WTC11 (cell line): ENCODE measurements at regions not wholly inside any gene's neighbourhood (a gene's known extent, or its start where the extent isn't known, plus 50 kb on each side); places are given as distances from the start of the nearest gene placed in this dataset.

Source experiments
- ATAC-seq: fragments of 200-7000 bp; cut with Tn5 transposase; 2 replicates; pipeline ENCODE4 v1.10.0; 2021; ENCODE audit warnings: mild to moderate bottlenecking, moderate library complexity
- CTCF ChIA-PET: fragments of 300-600 bp; sonication (Branson Sonifier 250); formaldehyde crosslinking; loops from one replicate; lab custom pipeline; 2021; ENCODE audit warnings: antibody characterized with exemption; lab: Charles Lee
- POLR2A ChIA-PET: fragments of 350-600 bp; sonication (Branson Sonifier 250); formaldehyde crosslinking; loops from one replicate; lab custom pipeline; 2021; ENCODE audit warnings: antibody characterized with exemption; lab: Charles Lee
- DNase-seq: peaks from one replicate; pipeline ENCODE4 v3.0.0; 2021; ENCODE audit warnings: low spot score
- H3K27ac Mint-ChIP-seq: 2 replicates; pipeline ENCODE4 v1.8.0; 2021; ENCODE audit warnings: mixed read lengths
- H3K27me3 Mint-ChIP-seq: 2 replicates; pipeline ENCODE4 v1.8.0; 2021; ENCODE audit warnings: low read depth, mild to moderate bottlenecking, moderate library complexity, mixed read lengths
- H3K36me3 Mint-ChIP-seq: 2 replicates; pipeline ENCODE4 v1.8.0; 2021; ENCODE audit warnings: mixed read lengths
- H3K4me1 Mint-ChIP-seq: 2 replicates; pipeline ENCODE4 v1.8.0; 2022; ENCODE audit warnings: mixed read lengths
- H3K4me3 Mint-ChIP-seq: 2 replicates; pipeline ENCODE4 v1.8.0; 2021; ENCODE audit warnings: mild to moderate bottlenecking, moderate library complexity, mixed read lengths
- H3K9me3 Mint-ChIP-seq: 2 replicates; pipeline ENCODE4 v1.8.0; 2021; ENCODE audit warnings: mixed read lengths
- ELF4 ChIP-seq: sonication (generic); formaldehyde crosslinking; IDR thresholded peaks from 2 replicates; pipeline ENCODE4 v1.8.1; 2022; ENCODE audit warnings: low read depth, mild to moderate bottlenecking, moderate library complexity, missing genetic modification reagents
- FOXJ3 ChIP-seq: sonication (generic); formaldehyde crosslinking; IDR thresholded peaks from 2 replicates; pipeline ENCODE4 v1.9.0; 2021; ENCODE audit warnings: missing genetic modification reagents, mild to moderate bottlenecking, borderline replicate concordance
- FOXP1 ChIP-seq: sonication (generic); formaldehyde crosslinking; IDR thresholded peaks from 2 replicates; pipeline ENCODE4 v1.8.0; 2022; ENCODE audit warnings: missing genetic modification reagents, mild to moderate bottlenecking, moderate library complexity, borderline replicate concordance
- NR2C2 ChIP-seq: sonication (generic); formaldehyde crosslinking; IDR thresholded peaks from 2 replicates; pipeline ENCODE4 v1.8.0; 2022; ENCODE audit warnings: mild to moderate bottlenecking, missing genetic modification reagents
- RORB ChIP-seq: fragments of 250-450 bp; sonication (Bioruptor Pico); IDR thresholded peaks from 2 replicates; pipeline ENCODE4 v1.9.0; 2021; ENCODE audit warnings: mild to moderate bottlenecking
- ZNF121 ChIP-seq: sonication (generic); formaldehyde crosslinking; IDR thresholded peaks from 2 replicates; pipeline ENCODE4 v1.8.0; 2023; ENCODE audit warnings: missing genetic modification reagents
- ZNF219 ChIP-seq: sonication (generic); formaldehyde crosslinking; IDR thresholded peaks from 2 replicates; pipeline ENCODE4 v1.8.0; 2023; ENCODE audit warnings: missing genetic modification reagents, mild to moderate bottlenecking, borderline replicate concordance
- ZNF263 ChIP-seq: sonication (generic); formaldehyde crosslinking; IDR thresholded peaks from 2 replicates; pipeline ENCODE4 v1.8.1; 2022; ENCODE audit warnings: low read depth, mild to moderate bottlenecking, moderate library complexity, missing genetic modification reagents
- ZNF396 ChIP-seq: fragments of 250-450 bp; sonication (Bioruptor Pico); IDR thresholded peaks from 2 replicates; pipeline ENCODE4 v1.8.0; 2021; ENCODE audit warnings: mild to moderate bottlenecking, moderate library complexity, borderline replicate concordance
- ZNF671 ChIP-seq: fragments of 250-450 bp; sonication (Bioruptor Pico); IDR thresholded peaks from 2 replicates; pipeline ENCODE4 v1.8.0; 2021; ENCODE audit warnings: mild to moderate bottlenecking
- TF ChIP-seq, protein P1 (sequence below): fragments of 250-450 bp; sonication (Bioruptor Pico); conservative IDR thresholded peaks from 2 replicates; pipeline ENCODE4 v1.9.0; 2021; ENCODE audit warnings: mild to moderate bottlenecking
- TF ChIP-seq, protein P2 (sequence below): sonication (generic); formaldehyde crosslinking; IDR thresholded peaks from 2 replicates; pipeline ENCODE4 v1.8.0; 2022; ENCODE audit warnings: mild to moderate bottlenecking, missing genetic modification reagents
- TF ChIP-seq, protein P3 (sequence below): sonication (generic); formaldehyde crosslinking; IDR thresholded peaks from 2 replicates; pipeline ENCODE4 v1.8.1; 2023; ENCODE audit warnings: mild to moderate bottlenecking, missing genetic modification reagents
- TF ChIP-seq, protein P4 (sequence below): sonication (generic); formaldehyde crosslinking; IDR thresholded peaks from 2 replicates; pipeline ENCODE4 v1.8.1; 2023; ENCODE audit warnings: mild to moderate bottlenecking, missing genetic modification reagents, borderline replicate concordance
- TF ChIP-seq, protein P5 (sequence below): sonication (generic); formaldehyde crosslinking; IDR thresholded peaks from 2 replicates; pipeline ENCODE4 v1.8.0; 2022; ENCODE audit warnings: mild to moderate bottlenecking, missing genetic modification reagents
- TF ChIP-seq, protein P6 (sequence below): sonication (generic); formaldehyde crosslinking; IDR thresholded peaks from 2 replicates; pipeline ENCODE4 v1.8.0; 2022; ENCODE audit warnings: mild to moderate bottlenecking, missing genetic modification reagents
- TF ChIP-seq, protein P7 (sequence below): sonication (generic); formaldehyde crosslinking; IDR thresholded peaks from 2 replicates; pipeline ENCODE4 v1.8.0; 2022; ENCODE audit warnings: missing genetic modification reagents
- TF ChIP-seq, protein P8 (sequence below): sonication (generic); formaldehyde crosslinking; IDR thresholded peaks from 2 replicates; pipeline ENCODE4 v1.8.1; 2023; ENCODE audit warnings: mild to moderate bottlenecking, missing genetic modification reagents, moderate library complexity

DNA sequence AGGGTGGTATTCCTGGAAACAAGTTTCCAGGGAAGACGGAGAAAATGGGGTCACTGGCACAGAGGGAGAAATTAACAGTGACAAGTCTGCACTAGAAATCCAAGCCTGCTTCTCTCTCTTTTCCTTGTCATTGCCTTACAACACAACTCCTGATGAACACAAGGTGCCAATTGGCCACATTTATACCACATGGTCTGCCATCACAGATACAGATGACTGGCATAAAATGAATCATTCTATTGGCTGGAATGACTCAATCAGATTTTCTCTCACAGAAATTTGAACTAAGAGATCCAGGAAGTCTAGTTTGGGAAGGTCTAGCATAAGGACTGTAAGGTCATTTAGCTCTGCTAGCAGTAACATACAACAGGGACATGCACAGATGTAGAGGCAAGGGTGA is 190.3 kb downstream of the LINC00237 start:
- Mint-ChIP-seq H3K27ac (no peak overlapping the region), H3K4me3 (no peak overlapping the region), H3K9me3 (peaks cover 36% of the 10 kb centered on the region), H3K36me3 (peaks cover 15% of the 10 kb centered on the region), H3K4me1 (no peaks in the 10 kb centered on the region), H3K27me3 (no peaks in the 10 kb centered on the region; the same call in none of the 2 replicates)
- no peak for TF ChIP-seq RORB (CRISPR knock-in tag)
- no peak for TF ChIP-seq ZNF671 (CRISPR knock-in tag)
- no peak for TF ChIP-seq NR2C2 (CRISPR knock-in tag)
- TF ChIP-seq, protein P1, sequence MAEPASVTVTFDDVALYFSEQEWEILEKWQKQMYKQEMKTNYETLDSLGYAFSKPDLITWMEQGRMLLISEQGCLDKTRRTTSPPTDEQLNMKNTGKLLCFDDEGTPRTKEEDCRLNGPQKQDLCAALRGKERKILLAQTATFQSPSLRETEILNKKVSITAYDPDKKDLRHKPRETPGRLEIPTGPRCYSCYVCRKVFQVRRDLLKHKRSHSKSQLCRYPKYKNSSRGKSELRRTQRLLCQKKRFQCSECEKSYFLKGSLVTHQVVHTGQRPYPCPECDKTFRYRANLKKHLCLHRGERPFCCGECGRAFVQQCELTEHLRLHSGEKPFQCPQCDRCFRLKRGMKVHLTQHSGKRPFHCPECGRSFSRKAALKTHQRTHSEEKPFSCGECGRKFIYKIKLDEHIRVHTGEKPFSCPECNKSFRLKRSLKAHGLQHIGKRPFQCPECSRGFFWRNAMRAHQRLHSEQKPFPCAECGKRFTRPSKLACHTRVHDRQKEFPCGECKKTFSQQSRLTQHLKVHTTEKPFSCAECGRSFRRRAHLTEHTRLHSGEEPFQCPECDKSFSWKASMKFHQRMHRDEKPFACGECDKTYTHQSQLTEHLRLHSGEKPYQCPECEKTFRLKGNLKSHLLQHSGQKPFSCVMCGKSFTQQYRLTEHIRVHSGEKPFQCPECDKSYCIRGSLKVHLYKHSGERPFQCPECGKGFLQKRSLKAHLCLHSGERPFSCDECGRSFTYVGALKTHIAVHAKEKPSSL (CRISPR knock-in tag) = no peak
- no peak for TF ChIP-seq ELF4
- TF ChIP-seq ZNF396 (CRISPR knock-in tag) = no peak
- TF ChIP-seq, protein P2, sequence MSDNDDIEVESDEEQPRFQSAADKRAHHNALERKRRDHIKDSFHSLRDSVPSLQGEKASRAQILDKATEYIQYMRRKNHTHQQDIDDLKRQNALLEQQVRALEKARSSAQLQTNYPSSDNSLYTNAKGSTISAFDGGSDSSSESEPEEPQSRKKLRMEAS (CRISPR knock-in tag) = no peak
- TF ChIP-seq, protein P3, sequence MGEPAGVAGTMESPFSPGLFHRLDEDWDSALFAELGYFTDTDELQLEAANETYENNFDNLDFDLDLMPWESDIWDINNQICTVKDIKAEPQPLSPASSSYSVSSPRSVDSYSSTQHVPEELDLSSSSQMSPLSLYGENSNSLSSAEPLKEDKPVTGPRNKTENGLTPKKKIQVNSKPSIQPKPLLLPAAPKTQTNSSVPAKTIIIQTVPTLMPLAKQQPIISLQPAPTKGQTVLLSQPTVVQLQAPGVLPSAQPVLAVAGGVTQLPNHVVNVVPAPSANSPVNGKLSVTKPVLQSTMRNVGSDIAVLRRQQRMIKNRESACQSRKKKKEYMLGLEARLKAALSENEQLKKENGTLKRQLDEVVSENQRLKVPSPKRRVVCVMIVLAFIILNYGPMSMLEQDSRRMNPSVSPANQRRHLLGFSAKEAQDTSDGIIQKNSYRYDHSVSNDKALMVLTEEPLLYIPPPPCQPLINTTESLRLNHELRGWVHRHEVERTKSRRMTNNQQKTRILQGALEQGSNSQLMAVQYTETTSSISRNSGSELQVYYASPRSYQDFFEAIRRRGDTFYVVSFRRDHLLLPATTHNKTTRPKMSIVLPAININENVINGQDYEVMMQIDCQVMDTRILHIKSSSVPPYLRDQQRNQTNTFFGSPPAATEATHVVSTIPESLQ (CRISPR knock-in tag) = no peak
- no peak for TF ChIP-seq ZNF219 (CRISPR knock-in tag)
- no peak for TF ChIP-seq ZNF263 (CRISPR knock-in tag)
- no peak for TF ChIP-seq FOXJ3
- TF ChIP-seq, protein P4, sequence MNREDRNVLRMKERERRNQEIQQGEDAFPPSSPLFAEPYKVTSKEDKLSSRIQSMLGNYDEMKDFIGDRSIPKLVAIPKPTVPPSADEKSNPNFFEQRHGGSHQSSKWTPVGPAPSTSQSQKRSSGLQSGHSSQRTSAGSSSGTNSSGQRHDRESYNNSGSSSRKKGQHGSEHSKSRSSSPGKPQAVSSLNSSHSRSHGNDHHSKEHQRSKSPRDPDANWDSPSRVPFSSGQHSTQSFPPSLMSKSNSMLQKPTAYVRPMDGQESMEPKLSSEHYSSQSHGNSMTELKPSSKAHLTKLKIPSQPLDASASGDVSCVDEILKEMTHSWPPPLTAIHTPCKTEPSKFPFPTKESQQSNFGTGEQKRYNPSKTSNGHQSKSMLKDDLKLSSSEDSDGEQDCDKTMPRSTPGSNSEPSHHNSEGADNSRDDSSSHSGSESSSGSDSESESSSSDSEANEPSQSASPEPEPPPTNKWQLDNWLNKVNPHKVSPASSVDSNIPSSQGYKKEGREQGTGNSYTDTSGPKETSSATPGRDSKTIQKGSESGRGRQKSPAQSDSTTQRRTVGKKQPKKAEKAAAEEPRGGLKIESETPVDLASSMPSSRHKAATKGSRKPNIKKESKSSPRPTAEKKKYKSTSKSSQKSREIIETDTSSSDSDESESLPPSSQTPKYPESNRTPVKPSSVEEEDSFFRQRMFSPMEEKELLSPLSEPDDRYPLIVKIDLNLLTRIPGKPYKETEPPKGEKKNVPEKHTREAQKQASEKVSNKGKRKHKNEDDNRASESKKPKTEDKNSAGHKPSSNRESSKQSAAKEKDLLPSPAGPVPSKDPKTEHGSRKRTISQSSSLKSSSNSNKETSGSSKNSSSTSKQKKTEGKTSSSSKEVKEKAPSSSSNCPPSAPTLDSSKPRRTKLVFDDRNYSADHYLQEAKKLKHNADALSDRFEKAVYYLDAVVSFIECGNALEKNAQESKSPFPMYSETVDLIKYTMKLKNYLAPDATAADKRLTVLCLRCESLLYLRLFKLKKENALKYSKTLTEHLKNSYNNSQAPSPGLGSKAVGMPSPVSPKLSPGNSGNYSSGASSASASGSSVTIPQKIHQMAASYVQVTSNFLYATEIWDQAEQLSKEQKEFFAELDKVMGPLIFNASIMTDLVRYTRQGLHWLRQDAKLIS (CRISPR knock-in tag) = no peak
- TF ChIP-seq, protein P5, sequence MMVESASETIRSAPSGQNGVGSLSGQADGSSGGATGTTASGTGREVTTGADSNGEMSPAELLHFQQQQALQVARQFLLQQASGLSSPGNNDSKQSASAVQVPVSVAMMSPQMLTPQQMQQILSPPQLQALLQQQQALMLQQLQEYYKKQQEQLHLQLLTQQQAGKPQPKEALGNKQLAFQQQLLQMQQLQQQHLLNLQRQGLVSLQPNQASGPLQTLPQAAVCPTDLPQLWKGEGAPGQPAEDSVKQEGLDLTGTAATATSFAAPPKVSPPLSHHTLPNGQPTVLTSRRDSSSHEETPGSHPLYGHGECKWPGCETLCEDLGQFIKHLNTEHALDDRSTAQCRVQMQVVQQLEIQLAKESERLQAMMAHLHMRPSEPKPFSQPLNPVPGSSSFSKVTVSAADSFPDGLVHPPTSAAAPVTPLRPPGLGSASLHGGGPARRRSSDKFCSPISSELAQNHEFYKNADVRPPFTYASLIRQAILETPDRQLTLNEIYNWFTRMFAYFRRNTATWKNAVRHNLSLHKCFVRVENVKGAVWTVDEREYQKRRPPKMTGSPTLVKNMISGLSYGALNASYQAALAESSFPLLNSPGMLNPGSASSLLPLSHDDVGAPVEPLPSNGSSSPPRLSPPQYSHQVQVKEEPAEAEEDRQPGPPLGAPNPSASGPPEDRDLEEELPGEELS (CRISPR knock-in tag) = no peak
- TF ChIP-seq ZNF121 (CRISPR knock-in tag) = no peak
- TF ChIP-seq FOXP1 (CRISPR knock-in tag) = no peak
- CTCF ChIA-PET = no interaction called here
- ATAC-seq (no peak), DNase-seq (no peak)
- POLR2A ChIA-PET = no interaction called here

DNA sequence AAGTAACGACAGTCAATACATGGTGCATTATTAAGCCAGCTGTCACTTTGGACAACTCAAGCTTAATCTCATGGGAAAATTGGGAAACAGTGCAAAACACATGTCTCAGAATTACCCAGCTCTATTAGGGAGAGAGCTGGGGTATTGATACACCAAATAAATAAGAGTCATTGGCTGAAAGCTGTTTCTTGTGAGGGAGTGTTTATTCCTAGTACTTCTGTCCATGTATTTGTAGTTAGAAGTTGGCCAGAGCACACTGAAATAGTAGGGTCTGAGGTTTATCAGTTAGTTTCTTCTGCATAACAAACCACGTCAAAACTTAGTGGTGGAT is 192.0 kb upstream of the RALGAPA2 start:
- ChIA-PET POLR2A (no interaction called here), CTCF (no interaction called here)
- peaks cover 5% of the 10 kb centered on the region; the same call in 1 of the 2 replicates for H3K4me1 Mint-ChIP-seq
- DNase-seq (no peak), ATAC-seq (no peak)
- peaks cover 20% of the 10 kb centered on the region for H3K36me3 Mint-ChIP-seq
- H3K27ac Mint-ChIP-seq = no peak overlapping the region
- no peak overlapping the region for H3K4me3 Mint-ChIP-seq
- TF ChIP-seq, protein P6, sequence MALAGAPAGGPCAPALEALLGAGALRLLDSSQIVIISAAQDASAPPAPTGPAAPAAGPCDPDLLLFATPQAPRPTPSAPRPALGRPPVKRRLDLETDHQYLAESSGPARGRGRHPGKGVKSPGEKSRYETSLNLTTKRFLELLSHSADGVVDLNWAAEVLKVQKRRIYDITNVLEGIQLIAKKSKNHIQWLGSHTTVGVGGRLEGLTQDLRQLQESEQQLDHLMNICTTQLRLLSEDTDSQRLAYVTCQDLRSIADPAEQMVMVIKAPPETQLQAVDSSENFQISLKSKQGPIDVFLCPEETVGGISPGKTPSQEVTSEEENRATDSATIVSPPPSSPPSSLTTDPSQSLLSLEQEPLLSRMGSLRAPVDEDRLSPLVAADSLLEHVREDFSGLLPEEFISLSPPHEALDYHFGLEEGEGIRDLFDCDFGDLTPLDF (CRISPR knock-in tag) = no peak
- TF ChIP-seq, protein P7, sequence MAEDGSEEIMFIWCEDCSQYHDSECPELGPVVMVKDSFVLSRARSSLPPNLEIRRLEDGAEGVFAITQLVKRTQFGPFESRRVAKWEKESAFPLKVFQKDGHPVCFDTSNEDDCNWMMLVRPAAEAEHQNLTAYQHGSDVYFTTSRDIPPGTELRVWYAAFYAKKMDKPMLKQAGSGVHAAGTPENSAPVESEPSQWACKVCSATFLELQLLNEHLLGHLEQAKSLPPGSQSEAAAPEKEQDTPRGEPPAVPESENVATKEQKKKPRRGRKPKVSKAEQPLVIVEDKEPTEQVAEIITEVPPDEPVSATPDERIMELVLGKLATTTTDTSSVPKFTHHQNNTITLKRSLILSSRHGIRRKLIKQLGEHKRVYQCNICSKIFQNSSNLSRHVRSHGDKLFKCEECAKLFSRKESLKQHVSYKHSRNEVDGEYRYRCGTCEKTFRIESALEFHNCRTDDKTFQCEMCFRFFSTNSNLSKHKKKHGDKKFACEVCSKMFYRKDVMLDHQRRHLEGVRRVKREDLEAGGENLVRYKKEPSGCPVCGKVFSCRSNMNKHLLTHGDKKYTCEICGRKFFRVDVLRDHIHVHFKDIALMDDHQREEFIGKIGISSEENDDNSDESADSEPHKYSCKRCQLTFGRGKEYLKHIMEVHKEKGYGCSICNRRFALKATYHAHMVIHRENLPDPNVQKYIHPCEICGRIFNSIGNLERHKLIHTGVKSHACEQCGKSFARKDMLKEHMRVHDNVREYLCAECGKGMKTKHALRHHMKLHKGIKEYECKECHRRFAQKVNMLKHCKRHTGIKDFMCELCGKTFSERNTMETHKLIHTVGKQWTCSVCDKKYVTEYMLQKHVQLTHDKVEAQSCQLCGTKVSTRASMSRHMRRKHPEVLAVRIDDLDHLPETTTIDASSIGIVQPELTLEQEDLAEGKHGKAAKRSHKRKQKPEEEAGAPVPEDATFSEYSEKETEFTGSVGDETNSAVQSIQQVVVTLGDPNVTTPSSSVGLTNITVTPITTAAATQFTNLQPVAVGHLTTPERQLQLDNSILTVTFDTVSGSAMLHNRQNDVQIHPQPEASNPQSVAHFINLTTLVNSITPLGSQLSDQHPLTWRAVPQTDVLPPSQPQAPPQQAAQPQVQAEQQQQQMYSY = no peak
- TF ChIP-seq, protein P8, sequence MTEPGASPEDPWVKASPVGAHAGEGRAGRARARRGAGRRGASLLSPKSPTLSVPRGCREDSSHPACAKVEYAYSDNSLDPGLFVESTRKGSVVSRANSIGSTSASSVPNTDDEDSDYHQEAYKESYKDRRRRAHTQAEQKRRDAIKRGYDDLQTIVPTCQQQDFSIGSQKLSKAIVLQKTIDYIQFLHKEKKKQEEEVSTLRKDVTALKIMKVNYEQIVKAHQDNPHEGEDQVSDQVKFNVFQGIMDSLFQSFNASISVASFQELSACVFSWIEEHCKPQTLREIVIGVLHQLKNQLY (CRISPR knock-in tag) = no peak
- peaks cover 36% of the 10 kb centered on the region for H3K9me3 Mint-ChIP-seq
- H3K27me3 Mint-ChIP-seq = no peaks in the 10 kb centered on the region
